GM13976 (cell line): ENCODE measurements at regions not wholly inside any gene's neighbourhood (a gene's known extent, or its start where the extent isn't known, plus 50 kb on each side); places are given as distances from the start of the nearest gene placed in this dataset.

Source experiments
- DNase-seq: peaks from one replicate; pipeline ENCODE4 v3.0.0; 2012; ENCODE audit warnings: low spot score
- in situ Hi-C: fragments of 300-500 bp; cut with MboI; formaldehyde crosslinking; loops from one replicate; pipeline ENCODE4 v1.12.0; 2022; ENCODE audit warnings: low sequenced_read_pairs, mixed read lengths, inconsistent platforms; ENCODE audit not compliant: unreplicated experiment
- TF ChIP-seq, protein P1 (sequence below): IDR thresholded peaks from 2 replicates; pipeline ENCODE4 v1.5.1; 2012; ENCODE audit warnings: borderline replicate concordance, mild to moderate bottlenecking; ENCODE audit not compliant: insufficient read depth; ENCODE audit errors: extremely low read depth, missing control alignments, control extremely low read depth

DNA sequence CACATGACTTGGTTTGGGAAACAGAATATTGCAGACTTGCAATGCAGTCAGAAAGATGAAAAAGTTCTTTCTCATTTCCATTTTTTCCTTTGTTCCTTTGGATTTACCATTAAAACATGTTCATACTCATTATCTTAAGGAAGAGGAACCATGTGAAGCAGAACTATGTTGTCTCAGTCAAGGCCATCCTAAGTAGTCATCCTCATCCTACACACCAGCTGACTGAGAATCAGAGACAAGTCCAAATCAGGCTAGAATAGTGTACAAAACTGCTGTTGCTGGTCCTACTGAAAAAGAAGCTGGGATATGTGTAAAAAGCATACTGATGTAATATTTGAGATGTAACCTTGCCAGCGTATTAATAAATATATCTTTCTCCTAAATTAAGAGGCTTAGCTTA is 433.4 kb downstream of the SLITRK5 start:
- in situ Hi-C loops = no loop called here
- no peak for DNase-seq
- TF ChIP-seq, protein P1, sequence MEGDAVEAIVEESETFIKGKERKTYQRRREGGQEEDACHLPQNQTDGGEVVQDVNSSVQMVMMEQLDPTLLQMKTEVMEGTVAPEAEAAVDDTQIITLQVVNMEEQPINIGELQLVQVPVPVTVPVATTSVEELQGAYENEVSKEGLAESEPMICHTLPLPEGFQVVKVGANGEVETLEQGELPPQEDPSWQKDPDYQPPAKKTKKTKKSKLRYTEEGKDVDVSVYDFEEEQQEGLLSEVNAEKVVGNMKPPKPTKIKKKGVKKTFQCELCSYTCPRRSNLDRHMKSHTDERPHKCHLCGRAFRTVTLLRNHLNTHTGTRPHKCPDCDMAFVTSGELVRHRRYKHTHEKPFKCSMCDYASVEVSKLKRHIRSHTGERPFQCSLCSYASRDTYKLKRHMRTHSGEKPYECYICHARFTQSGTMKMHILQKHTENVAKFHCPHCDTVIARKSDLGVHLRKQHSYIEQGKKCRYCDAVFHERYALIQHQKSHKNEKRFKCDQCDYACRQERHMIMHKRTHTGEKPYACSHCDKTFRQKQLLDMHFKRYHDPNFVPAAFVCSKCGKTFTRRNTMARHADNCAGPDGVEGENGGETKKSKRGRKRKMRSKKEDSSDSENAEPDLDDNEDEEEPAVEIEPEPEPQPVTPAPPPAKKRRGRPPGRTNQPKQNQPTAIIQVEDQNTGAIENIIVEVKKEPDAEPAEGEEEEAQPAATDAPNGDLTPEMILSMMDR = no peak

DNA sequence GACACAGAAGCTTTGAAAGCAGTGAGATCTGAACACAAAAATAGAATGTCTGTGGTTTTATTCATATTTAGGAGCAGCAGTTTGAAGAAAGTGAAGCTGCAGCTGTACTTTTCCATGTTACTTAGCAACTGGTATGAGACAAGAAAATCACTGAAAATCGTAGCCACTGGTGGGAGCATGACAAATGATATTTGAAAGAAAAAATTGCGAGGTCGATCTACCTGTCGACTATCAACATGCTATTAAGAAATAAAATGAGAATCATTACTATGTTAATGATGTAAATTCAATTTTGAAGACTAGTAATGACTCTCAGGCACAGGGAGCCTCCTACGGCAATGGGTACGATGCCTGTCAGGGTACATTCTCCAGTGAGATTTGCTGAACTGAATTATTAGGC is 436.4 kb downstream of the SLITRK5 start:
- TF ChIP-seq, protein P1 = no peak
- DNase-seq = no peak
- in situ Hi-C loops = no loop called here

DNA sequence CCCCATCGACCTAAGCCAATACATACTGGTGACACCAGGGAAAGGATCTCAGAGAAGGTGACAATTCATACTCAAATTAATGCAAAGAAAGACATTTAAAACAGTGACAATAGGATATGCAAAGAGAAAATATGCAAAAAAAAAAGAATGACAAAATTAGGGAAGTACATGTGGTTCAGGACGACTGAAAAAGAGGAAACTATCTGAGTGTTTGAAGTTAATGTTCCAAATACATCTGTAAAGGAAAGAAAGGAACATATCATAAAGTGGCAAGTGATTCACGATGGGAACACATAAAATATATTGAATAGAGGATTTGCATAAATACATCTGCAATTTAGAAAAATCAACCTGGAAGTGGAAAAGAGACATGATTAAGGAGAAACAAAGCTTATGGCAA is 441.4 kb downstream of the SLITRK5 start:
- no peak for DNase-seq
- TF ChIP-seq, protein P1 = no peak

GRCh38 chr13:88115976-88116375 is 444.8 kb downstream of the SLITRK5 start:
- DNase-seq = no peak
- TF ChIP-seq, protein P1 = no peak
- in situ Hi-C loops = no loop called here

More for the DNA sequence above, 441.4 kb downstream of the SLITRK5 start:
- in situ Hi-C loops = no loop called here

- TF ChIP-seq, protein P1 = no peak
- DNase-seq = no peak
- in situ Hi-C loops = no loop called here
Observed at GRCh38 chr13:88118952-88119351, 447.8 kb downstream of the SLITRK5 start.

- TF ChIP-seq, protein P1 = no peak
- DNase-seq = no peak
- in situ Hi-C loops = no loop called here
Observed at GRCh38 chr13:88124142-88124541, 453.0 kb downstream of the SLITRK5 start.

DNA sequence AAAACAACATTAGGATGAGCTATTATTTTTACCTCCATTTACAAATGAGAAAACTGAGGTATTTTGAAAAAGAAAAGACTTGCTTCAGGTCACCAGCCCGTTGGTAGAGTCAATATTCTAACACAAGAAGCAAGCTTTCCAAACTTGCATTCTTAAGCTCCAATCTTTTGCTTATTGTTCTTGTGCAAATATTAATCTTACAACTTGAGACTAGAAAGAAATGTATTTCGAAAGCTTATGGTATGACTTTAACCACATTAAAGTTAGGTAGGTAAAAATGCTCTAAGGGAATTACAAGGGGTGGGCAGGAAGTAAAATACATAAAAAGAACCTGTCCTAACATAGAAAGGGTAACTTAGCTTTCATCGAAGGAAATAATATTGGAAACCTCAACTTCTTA is 453.9 kb downstream of the SLITRK5 start:
- in situ Hi-C loops = no loop called here
- TF ChIP-seq, protein P1 = no peak

More for the DNA sequence above, 453.9 kb downstream of the SLITRK5 start:
- DNase-seq = no peak
